Choroid plexus epithelial cell (primary cell): ENCODE measurements at regions not wholly inside any gene's neighbourhood (a gene's known extent, or its start where the extent isn't known, plus 50 kb on each side); places are given as distances from the start of the nearest gene placed in this dataset.

Source experiments
- DNase-seq: peaks from one replicate; pipeline ENCODE4 v3.0.0-alpha.2; 2010; ENCODE audit warnings: low read depth
- H3K4me3 ChIP-seq: 2 replicates; pipeline ENCODE4 v1.5.1; 2011; ENCODE audit warnings: low read depth, mild to moderate bottlenecking, control low read depth, low read length, moderate library complexity
- CTCF ChIP-seq: conservative IDR thresholded peaks from 2 replicates; pipeline ENCODE4 v1.5.1; 2011; ENCODE audit warnings: low read depth, mild to moderate bottlenecking, control low read depth, inconsistent platforms, low read length, moderate library complexity

GRCh38 chrY:15162211-15162610, 637.9 kb downstream of the NLGN4Y start:
- DNase-seq: no peak
- H3K4me3 ChIP-seq: no peak overlapping the region
- TF ChIP-seq CTCF: no peak

- TF ChIP-seq CTCF: no peak
- H3K4me3 ChIP-seq: no peak overlapping the region
- DNase-seq: no peak
Measured at GRCh38 chrY:15179890-15180289, 655.6 kb downstream of the NLGN4Y start.

GRCh38 chrY:15229056-15229455, 704.7 kb downstream of the NLGN4Y start:
- H3K4me3 ChIP-seq: no peak overlapping the region
- TF ChIP-seq CTCF: no peak
- no peak for DNase-seq

- no peak overlapping the region for H3K4me3 ChIP-seq
- TF ChIP-seq CTCF: no peak
- DNase-seq: no peak
Measured at GRCh38 chrY:15239596-15240132, 715.3 kb downstream of the NLGN4Y start.

- no peak for DNase-seq
- no peak overlapping the region for H3K4me3 ChIP-seq
- TF ChIP-seq CTCF: no peak
Measured at GRCh38 chrY:15259286-15259685, 735.0 kb downstream of the NLGN4Y start.

- no peak for DNase-seq
- H3K4me3 ChIP-seq: no peak overlapping the region
- no peak for TF ChIP-seq CTCF
Measured at GRCh38 chrY:15286572-15286971, 762.2 kb downstream of the NLGN4Y start.

GRCh38 chrY:15289821-15290220, 765.5 kb downstream of the NLGN4Y start:
- no peak for DNase-seq
- TF ChIP-seq CTCF: no peak
- no peak overlapping the region for H3K4me3 ChIP-seq
